Keratinocyte (primary cell): ENCODE measurements at regions not wholly inside any gene's neighbourhood (a gene's known extent, or its start where the extent isn't known, plus 50 kb on each side); places are given as distances from the start of the nearest gene placed in this dataset.

ENCODE experiments used
- EZH2 ChIP-seq: IDR thresholded peaks from one replicate; pipeline ENCODE4 v1.6.1; 2012; ENCODE audit warnings: inconsistent platforms, mild to moderate bottlenecking, low read length, moderate library complexity
- TF ChIP-seq, protein P1 (sequence below), 3 experiments: IDR thresholded peaks in 1 of 3; conservative IDR thresholded peaks in 1 of 3; optimal IDR thresholded peaks in 1 of 3; 2 replicates in 2 of 3; 3 replicates in 1 of 3; pipeline versions ENCODE3 to v1.5.1; 2011; ENCODE audit warnings: low read length in 3 of 3, mild to moderate bottlenecking in 3 of 3, moderate library complexity in 2 of 3, control low read depth in 1 of 3, inconsistent platforms in 1 of 3; ENCODE audit not compliant: insufficient read depth in 2 of 3; ENCODE audit errors: extremely low read depth in 1 of 3

GRCh38 chr6:147755999-147756398, 247.5 kb downstream of the SAMD5 start:
- TF ChIP-seq, protein P1, sequence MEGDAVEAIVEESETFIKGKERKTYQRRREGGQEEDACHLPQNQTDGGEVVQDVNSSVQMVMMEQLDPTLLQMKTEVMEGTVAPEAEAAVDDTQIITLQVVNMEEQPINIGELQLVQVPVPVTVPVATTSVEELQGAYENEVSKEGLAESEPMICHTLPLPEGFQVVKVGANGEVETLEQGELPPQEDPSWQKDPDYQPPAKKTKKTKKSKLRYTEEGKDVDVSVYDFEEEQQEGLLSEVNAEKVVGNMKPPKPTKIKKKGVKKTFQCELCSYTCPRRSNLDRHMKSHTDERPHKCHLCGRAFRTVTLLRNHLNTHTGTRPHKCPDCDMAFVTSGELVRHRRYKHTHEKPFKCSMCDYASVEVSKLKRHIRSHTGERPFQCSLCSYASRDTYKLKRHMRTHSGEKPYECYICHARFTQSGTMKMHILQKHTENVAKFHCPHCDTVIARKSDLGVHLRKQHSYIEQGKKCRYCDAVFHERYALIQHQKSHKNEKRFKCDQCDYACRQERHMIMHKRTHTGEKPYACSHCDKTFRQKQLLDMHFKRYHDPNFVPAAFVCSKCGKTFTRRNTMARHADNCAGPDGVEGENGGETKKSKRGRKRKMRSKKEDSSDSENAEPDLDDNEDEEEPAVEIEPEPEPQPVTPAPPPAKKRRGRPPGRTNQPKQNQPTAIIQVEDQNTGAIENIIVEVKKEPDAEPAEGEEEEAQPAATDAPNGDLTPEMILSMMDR (optimal IDR thresholded peaks at IDR 0.05 in 1 of 3, IDR thresholded peaks at IDR 0.05 in 1 of 3, conservative IDR thresholded peaks at IDR 0.05 in 1 of 3; ENCODE audit: extremely low read depth in 1 of 3, insufficient read depth in 2 of 3, low read length in 3 of 3): no peak
- TF ChIP-seq EZH2: no peak
